ENCODE measurements at regions not wholly inside any gene's neighbourhood (a gene's known extent, or its start where the extent isn't known, plus 50 kb on each side); places are given as distances from the start of the nearest gene placed in this dataset.

- Histone ChIP-seq H3K4me1 (ENCODE audit: control insufficient read depth in 1 of 2, low read depth in 2 of 2) (no peaks in the 10 kb centered on the region), H3K36me3 (no peaks in the 10 kb centered on the region), H3K9me3 (no peaks in the 10 kb centered on the region), H3K27ac (no peak overlapping the region), H3K4me3 (no peak overlapping the region), H3K27me3 (replicated peaks; ENCODE audit: insufficient read depth) (no peaks in the 10 kb centered on the region)
- TF ChIP-seq CTCF (IDR thresholded peaks at IDR 0.05), result no peak
- DNase-seq (ENCODE audit: low spot score) (no peak), ATAC-seq (ENCODE audit: insufficient number of reproducible peaks, low FRiP score, low read depth) (no peak)
These were observed 906.7 kb downstream of the AACS start for GRCh38 chr12:125971981-125972380.

GRCh38 chr12:125978286-125978685 lies 913.1 kb downstream of the AACS start:
- H3K9me3 ChIP-seq, result no peaks in the 10 kb centered on the region
- no peak overlapping the region for H3K4me3 ChIP-seq
- no peaks in the 10 kb centered on the region for H3K36me3 ChIP-seq
- H3K27ac ChIP-seq, result no peak overlapping the region
- DNase-seq (ENCODE audit: low spot score), result no peak
- no peaks in the 10 kb centered on the region for H3K4me1 ChIP-seq (ENCODE audit: control insufficient read depth in 1 of 2, low read depth in 2 of 2)
- H3K27me3 ChIP-seq (replicated peaks; ENCODE audit: insufficient read depth), result no peaks in the 10 kb centered on the region
- ATAC-seq (ENCODE audit: insufficient number of reproducible peaks, low FRiP score, low read depth), result no peak
- no peak for TF ChIP-seq CTCF (IDR thresholded peaks at IDR 0.05)

- TF ChIP-seq CTCF (IDR thresholded peaks at IDR 0.05), result no peak
- no peak for ATAC-seq (ENCODE audit: insufficient number of reproducible peaks, low FRiP score, low read depth)
- Histone ChIP-seq H3K27ac (no peak overlapping the region), H3K4me1 (ENCODE audit: control insufficient read depth in 1 of 2, low read depth in 2 of 2) (peaks cover 0 to 11% of the 10 kb centered on the region in 2 donors), H3K9me3 (no peaks in the 10 kb centered on the region), H3K27me3 (replicated peaks; ENCODE audit: insufficient read depth) (no peaks in the 10 kb centered on the region), H3K36me3 (no peaks in the 10 kb centered on the region), H3K4me3 (no peak overlapping the region)
- no peak for DNase-seq (ENCODE audit: low spot score)
These were observed 916.5 kb downstream of the AACS start for GRCh38 chr12:125981610-125982253.

GRCh38 chr12:125983094-125983783 lies 918.0 kb downstream of the AACS start:
- DNase-seq (ENCODE audit: low spot score) (no peak), ATAC-seq (ENCODE audit: insufficient number of reproducible peaks, low FRiP score, low read depth) (no peak)
- no peak overlapping the region for H3K27ac ChIP-seq
- no peaks in the 10 kb centered on the region for H3K36me3 ChIP-seq
- H3K4me1 ChIP-seq (ENCODE audit: control insufficient read depth in 1 of 2, low read depth in 2 of 2), result peaks cover 0 to 11% of the 10 kb centered on the region in 2 donors
- H3K9me3 ChIP-seq, result no peaks in the 10 kb centered on the region
- peak overlapping the region; percentile 69 for H3K4me3 ChIP-seq
- no peaks in the 10 kb centered on the region for H3K27me3 ChIP-seq (replicated peaks; ENCODE audit: insufficient read depth)
- no peak for TF ChIP-seq CTCF (IDR thresholded peaks at IDR 0.05)

- ATAC-seq (ENCODE audit: insufficient number of reproducible peaks, low FRiP score, low read depth), result no peak
- no peaks in the 10 kb centered on the region for H3K9me3 ChIP-seq
- H3K36me3 ChIP-seq, result no peaks in the 10 kb centered on the region
- no peak overlapping the region for H3K27ac ChIP-seq
- H3K27me3 ChIP-seq (replicated peaks; ENCODE audit: insufficient read depth), result no peaks in the 10 kb centered on the region
- TF ChIP-seq CTCF (IDR thresholded peaks at IDR 0.05), result no peak
- peaks cover 0 to 11% of the 10 kb centered on the region in 2 donors for H3K4me1 ChIP-seq (ENCODE audit: control insufficient read depth in 1 of 2, low read depth in 2 of 2)
- H3K4me3 ChIP-seq, result peak overlapping the region; percentile 69
- DNase-seq (ENCODE audit: low spot score), result no peak
These were observed 918.7 kb downstream of the AACS start for GRCh38 chr12:125983784-125984500.
